Hematopoietic multipotent progenitor cell treated with erythropoietin and hydrocortisone succinate and interleukin-3 and kit ligand, for 15 days (in vitro differentiated cells): ENCODE measurements at regions not wholly inside any gene's neighbourhood (a gene's known extent, or its start where the extent isn't known, plus 50 kb on each side); places are given as distances from the start of the nearest gene placed in this dataset.

Experiments used
- DNase-seq: peaks from one replicate; pipeline ENCODE4 v3.0.0-alpha.2; 2015; ENCODE audit warnings: low spot score

GRCh38 chr12:93299262-93299846 lies 78.4 kb upstream of the NUDT4 start:
- no peak for DNase-seq

- DNase-seq: no peak
Measured at GRCh38 chr12:93300611-93301021, 77.1 kb upstream of the NUDT4 start.

DNA sequence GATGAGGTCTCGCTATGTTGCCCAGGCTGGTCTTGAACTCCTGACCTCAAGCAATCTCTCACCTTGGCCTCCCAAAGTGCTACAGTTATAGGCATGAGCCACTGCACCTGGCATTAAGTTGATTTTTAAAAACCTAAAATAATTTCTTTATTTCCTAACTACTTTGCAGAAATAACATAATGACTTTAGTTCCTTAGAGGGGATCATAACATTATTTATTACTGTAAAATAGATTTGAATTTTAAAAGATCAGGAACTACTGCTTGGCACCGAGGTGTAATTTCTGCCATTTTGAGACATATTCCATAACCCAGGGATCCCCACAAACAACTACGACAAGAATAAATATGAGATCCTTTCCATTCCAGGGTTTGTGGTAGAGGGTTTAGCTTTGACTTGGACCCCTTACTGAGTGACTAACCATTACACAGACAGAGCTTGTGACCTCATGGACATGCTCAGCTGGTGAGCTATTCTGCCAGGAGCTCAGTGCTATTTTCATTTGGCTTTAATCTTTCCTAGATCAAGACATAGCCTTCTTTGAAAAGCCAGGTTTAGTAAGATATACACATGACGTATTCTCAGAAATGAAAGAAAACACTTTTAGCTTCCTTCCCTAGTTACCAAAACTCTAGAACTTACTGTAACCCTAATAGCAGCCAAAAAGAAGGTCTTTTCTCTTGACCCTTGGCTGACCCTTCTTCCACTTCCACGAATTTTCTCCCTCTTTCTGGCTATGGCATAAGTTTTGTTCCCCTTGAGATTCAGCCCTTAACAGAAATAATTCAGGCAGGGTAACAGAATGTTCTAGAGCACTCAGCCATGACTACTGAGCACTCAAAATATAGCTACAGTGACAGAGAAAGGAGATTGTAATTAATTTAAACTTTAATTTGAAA lies 75.1 kb upstream of the NUDT4 start:
- no peak for DNase-seq

- DNase-seq: no peak
Measured at GRCh38 chr12:93306636-93307035, 71.1 kb upstream of the NUDT4 start.

DNA sequence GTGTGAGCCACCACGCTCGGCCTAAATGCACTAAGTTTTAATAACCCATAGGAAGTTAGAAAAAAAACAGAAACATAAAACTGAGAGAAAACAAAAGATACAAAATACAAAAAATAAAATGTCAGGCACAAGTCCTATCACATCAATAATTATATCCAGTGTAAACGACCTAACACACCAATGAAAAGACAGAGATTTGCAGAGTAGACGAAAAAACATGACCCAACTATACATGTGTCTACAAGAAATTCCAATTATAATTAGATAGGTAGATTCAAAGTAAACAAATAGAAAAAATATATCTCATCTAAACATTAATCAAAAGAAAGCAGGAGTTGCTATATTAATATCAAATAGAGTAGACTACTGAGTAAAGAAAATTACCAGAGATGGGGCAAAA lies 69.4 kb upstream of the NUDT4 start:
- no peak for DNase-seq

GRCh38 chr12:93311827-93312226 lies 65.9 kb upstream of the NUDT4 start:
- DNase-seq: no peak

DNA sequence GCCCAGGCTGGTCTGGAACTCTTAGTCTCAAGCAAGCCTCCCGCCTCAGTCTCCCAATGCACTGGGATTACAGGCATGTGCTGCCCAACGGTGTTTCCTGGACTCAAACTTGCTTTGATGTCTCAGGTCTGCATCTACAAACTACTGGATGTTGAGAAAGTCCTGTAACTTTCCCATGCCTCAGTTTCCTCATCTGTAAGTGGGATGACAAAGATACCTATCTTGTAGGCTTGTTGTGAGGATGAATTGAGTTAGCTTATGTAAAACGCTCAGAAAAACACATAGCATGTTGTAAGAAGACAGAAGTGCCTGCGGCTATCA lies 63.6 kb upstream of the NUDT4 start:
- DNase-seq: no peak

DNA sequence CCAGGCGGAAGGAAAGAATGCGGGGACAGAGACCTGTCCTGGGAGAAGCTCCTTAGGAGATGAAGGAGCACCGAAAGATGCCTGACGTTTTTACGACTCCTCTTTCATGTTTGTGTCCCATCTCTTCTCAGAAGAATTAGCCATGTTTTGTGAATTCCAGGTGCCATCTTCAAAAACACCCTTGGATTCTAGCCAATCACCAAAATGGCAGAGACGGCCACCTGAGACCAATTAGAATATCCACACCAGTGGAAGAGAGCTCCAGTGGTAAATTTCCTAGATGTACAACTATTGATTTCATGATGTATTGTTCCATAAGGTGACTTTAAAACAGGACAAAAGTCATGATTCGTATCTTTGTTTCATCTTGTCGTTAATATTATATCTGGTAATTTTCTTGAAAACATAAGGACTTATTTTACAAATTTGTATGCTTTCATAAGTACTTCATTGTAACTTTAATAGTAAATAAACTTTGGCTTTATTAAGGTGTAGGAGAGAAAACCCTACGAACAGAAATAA lies 62.3 kb upstream of the NUDT4 start:
- no peak for DNase-seq

DNA sequence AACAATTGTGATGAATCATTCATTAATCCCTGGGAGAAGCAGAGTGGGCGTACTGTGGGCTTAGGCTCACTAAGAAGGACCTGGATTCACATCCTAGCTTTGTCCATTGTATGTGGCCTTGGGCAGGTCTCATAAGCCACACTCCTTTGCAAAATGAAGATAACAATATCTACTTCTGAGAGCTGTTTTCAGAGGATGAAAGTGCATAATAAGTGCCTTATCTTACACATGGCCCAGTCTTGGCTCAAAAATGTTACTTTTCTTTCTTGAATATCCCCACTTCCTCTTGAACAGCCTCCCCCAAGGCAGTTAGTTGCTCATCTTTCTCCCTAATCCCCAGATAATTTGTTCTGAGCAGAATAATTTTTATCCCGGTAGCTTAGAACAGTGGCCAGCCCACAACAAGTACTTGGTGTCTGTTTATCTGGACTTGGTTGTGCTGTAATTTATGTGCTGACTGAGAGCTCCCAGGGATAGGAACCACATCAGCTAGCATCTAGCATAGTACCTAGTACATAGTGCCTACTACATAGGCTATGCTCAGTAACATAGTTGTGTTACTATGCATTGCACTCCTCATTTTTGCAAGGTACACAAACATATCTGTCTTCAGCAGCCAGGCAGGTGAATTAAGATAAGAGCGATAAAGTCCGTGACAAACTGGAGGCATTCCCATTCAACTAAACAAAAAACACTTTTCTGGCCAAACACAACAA lies 61.7 kb upstream of the NUDT4 start:
- peak; percentile 91 for DNase-seq

- peak; percentile 69 for DNase-seq
Measured at GRCh38 chr12:93316623-93316971, 61.1 kb upstream of the NUDT4 start.

DNA sequence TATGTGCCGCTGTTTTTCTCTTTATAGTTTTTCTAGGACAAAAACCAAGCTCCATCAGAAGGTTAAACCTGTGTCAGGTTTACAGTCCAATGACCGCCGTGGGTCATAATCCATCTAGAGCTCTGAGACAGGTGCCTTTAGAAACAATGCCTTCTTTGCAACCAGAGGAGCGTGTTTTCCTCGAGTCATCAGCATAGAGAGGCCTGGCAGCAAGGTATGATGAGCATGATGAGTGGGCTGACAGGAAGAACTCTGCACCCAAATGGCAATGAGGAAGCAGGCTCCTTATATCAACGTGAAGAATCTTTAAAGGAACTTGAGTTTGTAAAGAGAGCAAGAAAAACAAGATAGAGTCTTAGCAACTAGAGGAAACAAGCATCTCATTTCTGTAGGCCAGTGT lies 60.5 kb upstream of the NUDT4 start:
- peak; percentile 63 for DNase-seq

- DNase-seq: peak; percentile 42
Measured at GRCh38 chr12:93318720-93319522, 58.8 kb upstream of the NUDT4 start.

GRCh38 chr12:93319523-93320050 lies 58.1 kb upstream of the NUDT4 start:
- no peak for DNase-seq

DNA sequence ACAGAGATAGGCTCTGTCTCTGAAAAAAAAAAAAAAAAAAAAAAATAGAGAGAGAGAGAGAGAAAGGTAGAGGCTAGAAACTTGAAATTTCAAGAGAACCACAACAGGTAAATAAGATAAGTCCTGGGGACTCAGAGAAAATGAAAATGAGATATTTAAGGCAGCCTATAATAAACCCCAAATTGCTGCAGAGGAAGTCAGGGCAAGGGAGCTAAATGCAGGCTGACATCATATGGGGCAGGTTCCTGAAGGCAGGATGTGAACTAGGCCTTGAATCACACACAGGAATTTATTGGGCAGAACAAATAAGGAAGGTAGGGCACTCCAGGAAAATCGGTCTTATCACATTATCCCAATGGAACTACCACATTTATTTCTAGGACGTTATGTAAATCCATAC lies 54.9 kb upstream of the NUDT4 start:
- DNase-seq: peak; percentile 52

- no peak for DNase-seq
Measured at GRCh38 chr12:93323625-93324329, 53.9 kb upstream of the NUDT4 start.

DNA sequence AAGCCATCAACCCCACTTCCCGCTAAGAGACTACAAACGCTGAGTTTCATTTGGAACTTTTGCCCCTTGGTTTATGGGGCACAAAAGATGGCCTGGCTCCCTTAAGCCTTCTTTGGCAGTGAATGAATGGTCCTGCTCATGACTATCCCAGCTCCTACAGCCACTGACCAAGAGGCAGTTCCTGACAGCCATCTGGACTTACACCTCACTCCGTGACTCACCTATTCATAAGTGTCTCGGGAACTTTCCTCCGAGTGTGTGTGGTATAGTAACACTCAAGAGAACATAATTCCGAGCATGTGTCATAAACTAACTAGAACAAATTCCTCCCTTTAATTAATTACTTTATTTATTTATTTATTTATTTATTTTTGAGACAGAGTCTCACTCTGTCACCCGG lies 51.9 kb upstream of the NUDT4 start:
- no peak for DNase-seq
